SK-MEL-5 (cell line): ENCODE measurements at regions not wholly inside any gene's neighbourhood (a gene's known extent, or its start where the extent isn't known, plus 50 kb on each side); places are given as distances from the start of the nearest gene placed in this dataset.

Experiments
- DNase-seq: peaks from one replicate; pipeline ENCODE4 v3.0.0-alpha.2; 2016; ENCODE audit warnings: low read depth, low spot score
- in situ Hi-C: cut with HindIII; loops from 2 replicates; pipeline ENCODE4 v1.10.0; 2016; ENCODE audit warnings: low sequenced_read_pairs, high pct_unique_total_duplicates, low pct_unique_long_range_greater_than_20kb

DNA sequence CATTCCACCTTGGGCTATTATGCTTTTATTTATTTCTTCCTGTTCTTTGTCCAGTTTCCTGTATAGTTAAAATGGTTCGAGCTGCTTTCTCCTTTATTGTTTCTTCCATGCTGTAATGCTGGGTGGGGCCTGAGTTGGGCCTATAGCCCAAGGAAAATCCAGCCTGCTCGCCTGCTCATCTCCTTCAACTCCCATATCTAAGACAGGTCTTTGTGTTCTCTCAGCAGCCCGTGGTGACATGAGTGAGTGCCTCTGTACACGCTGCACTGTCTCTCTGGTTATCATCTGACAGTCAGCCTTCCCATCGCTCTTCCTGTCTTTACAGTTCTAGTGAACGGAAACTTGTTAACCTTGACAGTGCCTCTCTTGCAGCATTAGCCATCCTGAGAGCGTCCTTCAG, 221.9 kb upstream of the SLC10A2 start:
- in situ Hi-C loops = no loop called here

GRCh38 chr13:103287659-103288058, 221.4 kb upstream of the SLC10A2 start:
- in situ Hi-C loops = no loop called here
- no peak for DNase-seq

More for the DNA sequence above, 221.9 kb upstream of the SLC10A2 start:
- peak; percentile 67 for DNase-seq

DNA sequence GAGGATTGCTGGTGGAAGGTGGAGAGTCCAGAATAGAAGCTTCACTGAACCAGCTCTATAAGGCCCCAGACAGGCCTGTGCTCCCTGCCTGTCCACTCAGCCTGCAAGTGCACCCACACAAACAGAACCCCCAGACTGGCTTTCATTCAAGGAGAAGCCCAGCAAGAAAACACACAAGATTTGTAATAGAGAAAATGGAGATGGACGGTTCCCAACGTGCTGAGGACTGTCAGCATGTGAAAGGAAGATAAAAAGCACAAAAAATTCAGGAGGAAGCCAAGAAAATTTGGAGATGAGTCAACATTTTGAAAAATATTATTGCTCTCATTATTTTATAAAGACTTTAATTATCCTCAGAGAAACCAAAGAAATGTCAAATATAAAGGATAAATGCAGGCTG, 218.2 kb upstream of the SLC10A2 start:
- in situ Hi-C loops = no loop called here
- DNase-seq = no peak

- DNase-seq = no peak
- in situ Hi-C loops = no loop called here
Measured at GRCh38 chr13:103283451-103283820, 217.2 kb upstream of the SLC10A2 start.

- DNase-seq = peak; percentile 14
- in situ Hi-C loops = no loop called here
Measured at GRCh38 chr13:103282571-103283450, 216.6 kb upstream of the SLC10A2 start.

- in situ Hi-C loops = no loop called here
- peak; percentile 16 for DNase-seq
Measured at GRCh38 chr13:103277959-103278694, 211.9 kb upstream of the SLC10A2 start.

GRCh38 chr13:103276775-103277498, 210.7 kb upstream of the SLC10A2 start:
- DNase-seq = no peak
- in situ Hi-C loops = no loop called here

GRCh38 chr13:103275722-103276121, 209.5 kb upstream of the SLC10A2 start:
- in situ Hi-C loops = no loop called here
- DNase-seq = no peak

- no peak for DNase-seq
- in situ Hi-C loops = no loop called here
Measured at GRCh38 chr13:103275081-103275480, 208.9 kb upstream of the SLC10A2 start.

DNA sequence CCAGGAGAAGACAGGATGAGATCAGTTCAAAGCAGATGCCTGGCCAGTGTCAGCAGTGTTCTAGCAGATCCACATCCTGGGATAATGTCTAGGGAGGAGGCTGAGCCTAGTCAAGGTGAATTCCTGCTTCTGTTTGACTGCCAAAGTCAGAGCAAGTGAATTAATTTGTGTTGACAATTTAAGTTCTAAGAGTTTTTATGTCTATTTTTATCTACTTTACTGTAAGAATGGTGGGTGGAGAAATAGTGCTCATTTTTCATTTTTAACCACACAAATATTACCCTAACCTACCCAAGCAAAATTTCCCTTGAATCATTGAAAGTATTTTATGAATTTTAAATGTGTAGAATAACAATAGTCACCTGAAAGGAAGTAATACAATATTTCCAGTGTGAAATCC, 207.6 kb upstream of the SLC10A2 start:
- no peak for DNase-seq
- in situ Hi-C loops = no loop called here

DNA sequence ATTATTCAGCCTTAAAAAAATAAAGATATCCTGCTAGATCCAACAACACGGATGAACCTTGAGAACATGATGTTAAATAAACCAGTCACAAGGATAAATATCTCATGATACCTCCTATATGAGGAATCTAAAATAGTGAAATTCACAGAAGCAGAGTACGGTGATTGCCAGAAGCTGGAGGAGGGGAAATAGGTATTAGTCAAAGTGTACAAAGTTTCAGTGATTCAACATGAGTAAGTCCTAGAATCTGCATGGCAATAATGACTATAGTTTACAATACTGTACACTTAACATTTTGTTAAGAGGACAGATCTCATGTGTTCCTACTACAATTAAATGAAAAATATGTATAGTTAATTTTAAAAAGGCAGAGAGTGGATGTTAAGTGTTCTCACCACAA, 206.6 kb upstream of the SLC10A2 start:
- no peak for DNase-seq
- in situ Hi-C loops = no loop called here

- no peak for DNase-seq
- in situ Hi-C loops = no loop called here
Measured at GRCh38 chr13:103263448-103263847, 197.2 kb upstream of the SLC10A2 start.

DNA sequence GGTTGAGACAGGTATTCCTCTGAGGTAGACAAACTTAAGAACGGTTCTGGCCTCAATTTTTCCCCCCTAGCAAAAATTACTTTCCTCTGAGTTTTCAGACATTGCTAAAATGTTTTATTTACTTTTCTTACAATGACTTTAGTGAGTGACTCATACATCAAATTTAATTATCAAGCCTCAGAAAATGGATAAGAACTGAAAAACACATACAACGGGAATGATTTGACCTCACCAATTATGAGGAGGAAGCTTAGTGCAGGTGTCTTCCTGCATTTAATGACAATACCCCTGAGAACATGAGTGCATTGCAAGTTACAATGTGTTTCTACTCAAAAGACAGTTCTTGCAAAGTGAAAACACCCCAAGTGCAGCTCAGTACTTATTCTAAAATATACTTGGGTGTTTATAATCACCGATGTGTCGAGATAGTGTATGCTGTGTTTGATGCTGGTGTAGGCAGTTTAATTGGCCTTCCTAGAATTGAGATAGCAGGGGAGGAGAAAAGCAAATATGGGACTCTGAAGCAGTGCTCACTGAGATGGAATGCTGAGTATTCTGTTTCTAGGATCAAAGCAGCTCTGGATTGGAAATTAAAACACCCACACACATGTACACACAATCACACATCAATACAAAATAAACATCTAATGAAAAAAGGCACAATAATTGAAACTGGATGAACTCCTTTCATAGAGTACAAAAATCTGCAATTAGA, 189.5 kb upstream of the SLC10A2 start:
- no peak for DNase-seq
- in situ Hi-C loops = no loop called here

DNA sequence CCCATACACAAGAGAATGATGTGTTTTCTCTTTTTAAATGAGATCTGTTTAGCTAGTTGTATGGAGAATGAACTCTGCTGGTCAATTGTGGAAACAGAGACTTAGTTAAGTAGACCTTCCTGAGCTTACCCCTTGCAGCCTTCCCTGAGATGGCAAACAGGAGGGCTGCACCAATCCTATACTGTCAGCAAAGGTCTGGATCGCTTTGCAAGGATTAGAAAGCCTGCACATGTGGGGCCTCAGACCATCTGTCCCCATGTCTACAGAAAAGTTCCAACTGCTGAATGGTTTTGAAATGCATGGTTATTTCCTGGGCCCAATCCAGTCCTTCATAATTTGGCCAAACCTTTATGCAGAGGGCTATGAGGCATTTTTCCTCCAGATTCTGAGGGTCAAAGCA, 183.9 kb upstream of the SLC10A2 start:
- in situ Hi-C loops = no loop called here
- no peak for DNase-seq

- in situ Hi-C loops = no loop called here
- DNase-seq = no peak
Measured at GRCh38 chr13:103246581-103247200, 180.5 kb upstream of the SLC10A2 start.

GRCh38 chr13:103243495-103243894, 177.3 kb upstream of the SLC10A2 start:
- in situ Hi-C loops = no loop called here
- DNase-seq = peak; percentile 9

DNA sequence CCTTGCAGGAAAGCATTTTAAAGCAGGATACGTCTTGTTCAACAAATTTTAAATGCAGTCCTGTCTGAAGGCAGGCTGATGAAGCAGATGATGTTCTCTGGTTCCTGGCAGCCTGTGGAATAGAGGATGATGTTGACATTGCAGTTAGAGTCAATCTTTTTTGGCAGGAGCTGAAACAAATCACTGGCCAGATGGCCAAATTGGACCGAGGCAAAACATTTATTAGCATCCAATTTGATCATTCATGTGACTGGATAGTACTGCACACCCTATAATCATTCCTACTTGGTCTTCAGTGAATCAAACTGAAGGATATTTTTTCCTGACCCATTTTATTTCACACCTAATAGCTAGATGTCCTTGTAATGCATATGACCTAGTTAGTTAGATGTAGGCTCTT, 172.2 kb upstream of the SLC10A2 start:
- no peak for DNase-seq
- in situ Hi-C loops = no loop called here
